ENCODE measurements at regions not wholly inside any gene's neighbourhood (a gene's known extent, or its start where the extent isn't known, plus 50 kb on each side); places are given as distances from the start of the nearest gene placed in this dataset.
A peak's percentile ranks its signal among the peaks of the same experiment; 100 is the strongest.

DNA sequence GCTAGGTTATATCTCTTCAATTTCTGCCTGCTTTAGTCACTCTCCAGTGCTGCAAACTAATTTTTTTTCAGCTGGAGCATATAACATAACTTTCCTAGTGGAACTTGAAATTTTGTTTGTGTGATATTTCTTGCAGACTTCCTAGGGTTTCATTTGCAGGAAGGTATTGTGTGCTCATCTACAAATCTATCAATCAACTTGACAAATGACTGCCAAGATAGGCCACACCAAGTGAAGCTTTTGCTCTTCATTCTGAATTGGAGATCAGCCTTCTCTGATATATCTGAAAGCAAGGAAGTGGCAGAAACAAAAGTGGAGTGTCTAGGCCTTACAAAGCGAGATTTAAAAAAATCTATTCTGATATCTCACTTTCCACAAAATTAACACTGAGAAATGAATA is 551.1 kb upstream of the LRFN5 start:
- TF ChIP-seq, protein P1, sequence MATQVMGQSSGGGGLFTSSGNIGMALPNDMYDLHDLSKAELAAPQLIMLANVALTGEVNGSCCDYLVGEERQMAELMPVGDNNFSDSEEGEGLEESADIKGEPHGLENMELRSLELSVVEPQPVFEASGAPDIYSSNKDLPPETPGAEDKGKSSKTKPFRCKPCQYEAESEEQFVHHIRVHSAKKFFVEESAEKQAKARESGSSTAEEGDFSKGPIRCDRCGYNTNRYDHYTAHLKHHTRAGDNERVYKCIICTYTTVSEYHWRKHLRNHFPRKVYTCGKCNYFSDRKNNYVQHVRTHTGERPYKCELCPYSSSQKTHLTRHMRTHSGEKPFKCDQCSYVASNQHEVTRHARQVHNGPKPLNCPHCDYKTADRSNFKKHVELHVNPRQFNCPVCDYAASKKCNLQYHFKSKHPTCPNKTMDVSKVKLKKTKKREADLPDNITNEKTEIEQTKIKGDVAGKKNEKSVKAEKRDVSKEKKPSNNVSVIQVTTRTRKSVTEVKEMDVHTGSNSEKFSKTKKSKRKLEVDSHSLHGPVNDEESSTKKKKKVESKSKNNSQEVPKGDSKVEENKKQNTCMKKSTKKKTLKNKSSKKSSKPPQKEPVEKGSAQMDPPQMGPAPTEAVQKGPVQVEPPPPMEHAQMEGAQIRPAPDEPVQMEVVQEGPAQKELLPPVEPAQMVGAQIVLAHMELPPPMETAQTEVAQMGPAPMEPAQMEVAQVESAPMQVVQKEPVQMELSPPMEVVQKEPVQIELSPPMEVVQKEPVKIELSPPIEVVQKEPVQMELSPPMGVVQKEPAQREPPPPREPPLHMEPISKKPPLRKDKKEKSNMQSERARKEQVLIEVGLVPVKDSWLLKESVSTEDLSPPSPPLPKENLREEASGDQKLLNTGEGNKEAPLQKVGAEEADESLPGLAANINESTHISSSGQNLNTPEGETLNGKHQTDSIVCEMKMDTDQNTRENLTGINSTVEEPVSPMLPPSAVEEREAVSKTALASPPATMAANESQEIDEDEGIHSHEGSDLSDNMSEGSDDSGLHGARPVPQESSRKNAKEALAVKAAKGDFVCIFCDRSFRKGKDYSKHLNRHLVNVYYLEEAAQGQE (IDR thresholded peaks at IDR 0.05; ENCODE audit: borderline replicate concordance) = no peak
- TF ChIP-seq, protein P2, sequence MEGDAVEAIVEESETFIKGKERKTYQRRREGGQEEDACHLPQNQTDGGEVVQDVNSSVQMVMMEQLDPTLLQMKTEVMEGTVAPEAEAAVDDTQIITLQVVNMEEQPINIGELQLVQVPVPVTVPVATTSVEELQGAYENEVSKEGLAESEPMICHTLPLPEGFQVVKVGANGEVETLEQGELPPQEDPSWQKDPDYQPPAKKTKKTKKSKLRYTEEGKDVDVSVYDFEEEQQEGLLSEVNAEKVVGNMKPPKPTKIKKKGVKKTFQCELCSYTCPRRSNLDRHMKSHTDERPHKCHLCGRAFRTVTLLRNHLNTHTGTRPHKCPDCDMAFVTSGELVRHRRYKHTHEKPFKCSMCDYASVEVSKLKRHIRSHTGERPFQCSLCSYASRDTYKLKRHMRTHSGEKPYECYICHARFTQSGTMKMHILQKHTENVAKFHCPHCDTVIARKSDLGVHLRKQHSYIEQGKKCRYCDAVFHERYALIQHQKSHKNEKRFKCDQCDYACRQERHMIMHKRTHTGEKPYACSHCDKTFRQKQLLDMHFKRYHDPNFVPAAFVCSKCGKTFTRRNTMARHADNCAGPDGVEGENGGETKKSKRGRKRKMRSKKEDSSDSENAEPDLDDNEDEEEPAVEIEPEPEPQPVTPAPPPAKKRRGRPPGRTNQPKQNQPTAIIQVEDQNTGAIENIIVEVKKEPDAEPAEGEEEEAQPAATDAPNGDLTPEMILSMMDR (IDR thresholded peaks at IDR 0.05; ENCODE audit: poor library complexity, severe bottlenecking) = no peak
- no peak for TF ChIP-seq EZH2 (IDR thresholded peaks at IDR 0.05; ENCODE audit: borderline replicate concordance, insufficient read depth, low read length, poor library complexity, severe bottlenecking)
- peak; percentile 52 for TF ChIP-seq POLR2AphosphoS5 (IDR thresholded peaks at IDR 0.05)
- no peak for TF ChIP-seq TAF1 (IDR thresholded peaks at IDR 0.05; ENCODE audit: low read depth)
- no peak for TF ChIP-seq SMC3 (conservative IDR thresholded peaks at IDR 0.05; ENCODE audit: poor library complexity)

Data from neural cell (in vitro differentiated cells).